HCT116 (cell line): ENCODE measurements at regions not wholly inside any gene's neighbourhood (a gene's known extent, or its start where the extent isn't known, plus 50 kb on each side); places are given as distances from the start of the nearest gene placed in this dataset.

ENCODE experiments used
- ATAC-seq: fragments of 200-7000 bp; cut with Tn5 transposase; 2 replicates; pipeline ENCODE4 v1.9.1; 2020; ENCODE audit warnings: mild to moderate bottlenecking, moderate library complexity
- BruUV-seq: library from RNA; stranded (reverse); fragments of 400-500 nt; replicated peaks from 2 replicates; lab custom pipeline; 2021; lab: Mats Ljungman, UMichigan
- CTCF ChIA-PET: fragments of 300-600 bp; sonication (Branson Sonifier 250); formaldehyde crosslinking; loops from one replicate; lab custom pipeline; 2021; ENCODE audit warnings: antibody characterized with exemption; lab: Charles Lee
- POLR2A ChIA-PET: fragments of 300-600, 350-600 bp; sonication (Branson Sonifier 250); formaldehyde crosslinking; loops from one replicate; lab custom pipeline; 2021; ENCODE audit warnings: antibody characterized with exemption; lab: Charles Lee
- RAD21 ChIA-PET, 2 experiments: fragments of 300-600 bp; sonication (Branson Sonifier 250); formaldehyde crosslinking; loops; one replicate each; lab custom pipeline; 2023; ENCODE audit warnings: low total read pairs in 2 of 2; ENCODE audit not compliant: uncharacterized antibody in 2 of 2, unreplicated experiment in 2 of 2, low non-redundant PET in 1 of 2; lab: Charles Lee
- DNase-seq: peaks from one replicate; pipeline ENCODE4 v3.0.0-alpha.2; 2010; ENCODE audit warnings: low read depth, low spot score
- H2AFZ ChIP-seq: fragments of 200-600 bp; shearing (Covaris generic), sonication (generic); 2 replicates; pipeline ENCODE4 v1.6.1; 2017; ENCODE audit warnings: low read depth, mixed run types, mixed read lengths, antibody characterized with exemption, low read length; ENCODE audit not compliant: poor library complexity, severe bottlenecking
- H3K27ac ChIP-seq: 2 replicates; pipeline ENCODE4 v1.5.1; 2012; ENCODE audit warnings: low read depth, low read length
- H3K27me3 ChIP-seq: fragments of 200-600 bp; sonication (generic); 2 replicates; pipeline ENCODE4 v1.6.1; 2016; ENCODE audit warnings: mixed run types, low read length, mixed read lengths; ENCODE audit not compliant: insufficient read depth
- H3K36me3 ChIP-seq, 2 experiments: fragments of 200-500 bp in 1 of 2; fragments of 200-600 bp in 1 of 2; sonication (Bioruptor generic) in 1 of 2; sonication (generic) in 1 of 2; 2 replicates each; pipeline versions ENCODE4 v1.5.1 to v1.6.1; 2014 to 2016; ENCODE audit warnings: low read length in 2 of 2, inconsistent platforms in 1 of 2, mixed read lengths in 1 of 2, mixed run types in 1 of 2; ENCODE audit not compliant: insufficient read depth in 2 of 2, control insufficient read depth in 1 of 2
- H3K4me1 ChIP-seq, 2 experiments: fragments of 200-600 bp in 1 of 2; sonication (generic) in 1 of 2; 2 replicates each; pipeline versions ENCODE4 v1.5.1 to v1.6.1; 2012 to 2017; ENCODE audit warnings: low read length in 2 of 2, inconsistent platforms in 1 of 2, mild to moderate bottlenecking in 1 of 2, mixed read lengths in 1 of 2, mixed run types in 1 of 2, moderate library complexity in 1 of 2; ENCODE audit not compliant: insufficient read depth in 2 of 2, control insufficient read depth in 1 of 2
- H3K4me2 ChIP-seq: fragments of 200-600 bp; sonication (generic); 2 replicates; pipeline ENCODE4 v1.6.1; 2017; ENCODE audit warnings: mixed run types, low read length, mixed read lengths
- H3K4me3 ChIP-seq, 2 experiments: fragments of 200-600 bp in 1 of 2; sonication (generic) in 1 of 2; replicated peaks in 1 of 2; 2 replicates each; pipeline ENCODE4 v1.5.1; 2011 to 2016; ENCODE audit warnings: low read length in 2 of 2, control low read depth in 1 of 2, low read depth in 1 of 2, mild to moderate bottlenecking in 1 of 2, mixed read lengths in 1 of 2, mixed run types in 1 of 2
- H3K79me2 ChIP-seq: fragments of 200-600 bp; sonication (generic); 2 replicates; pipeline ENCODE4 v1.6.1; 2017; ENCODE audit warnings: mild to moderate bottlenecking, mixed run types, low read length, moderate library complexity, mixed read lengths; ENCODE audit not compliant: insufficient read depth
- H3K9ac ChIP-seq: fragments of 200-600 bp; sonication (generic); 2 replicates; pipeline ENCODE4 v1.6.1; 2016; ENCODE audit warnings: low read length, mixed read lengths
- H3K9me2 ChIP-seq: fragments of 200-600 bp; sonication (generic), shearing (Covaris generic); 2 replicates; pipeline ENCODE4 v1.6.1; 2017; ENCODE audit warnings: mixed run types, mild to moderate bottlenecking, moderate library complexity; ENCODE audit not compliant: insufficient read depth
- H3K9me3 ChIP-seq, 2 experiments: fragments of 200-500 bp in 1 of 2; fragments of 200-600 bp in 1 of 2; sonication (Bioruptor generic) in 1 of 2; sonication (generic) in 1 of 2; 2 replicates each; pipeline ENCODE4 v1.6.1; 2014 to 2017; ENCODE audit warnings: low read length in 2 of 2, mixed read lengths in 2 of 2, inconsistent platforms in 1 of 2, low read depth in 1 of 2, mild to moderate bottlenecking in 1 of 2, mixed run types in 1 of 2, moderate library complexity in 1 of 2; ENCODE audit not compliant: control insufficient read depth in 1 of 2, insufficient read depth in 1 of 2
- H4K20me1 ChIP-seq: fragments of 200-600 bp; sonication (generic), shearing (Covaris generic); 2 replicates; pipeline ENCODE4 v1.6.1; 2017; ENCODE audit warnings: mixed run types, mild to moderate bottlenecking, moderate library complexity; ENCODE audit not compliant: insufficient read depth
- CEBPB ChIP-seq: IDR thresholded peaks from 2 replicates; pipeline ENCODE4 v1.6.1; 2012; ENCODE audit warnings: low read depth
- ELF1 ChIP-seq: IDR thresholded peaks from 2 replicates; pipeline ENCODE4 v1.6.1; 2012; ENCODE audit warnings: low read depth, borderline replicate concordance
- EZH2phosphoT487 ChIP-seq: fragments of 200-600 bp; IDR thresholded peaks from 2 replicates; pipeline ENCODE4 v1.6.1; 2018; ENCODE audit warnings: antibody characterized with exemption, borderline replicate concordance
- FOSL1 ChIP-seq: IDR thresholded peaks from 2 replicates; pipeline ENCODE4 v1.6.1; 2012; ENCODE audit warnings: low read depth
- POLR2A ChIP-seq: IDR thresholded peaks from 2 replicates; pipeline ENCODE4 v1.7.0; 2011; ENCODE audit warnings: borderline replicate concordance; ENCODE audit not compliant: insufficient read depth, insufficient read length; ENCODE audit errors: extremely low read depth
- POLR2AphosphoS5 ChIP-seq: IDR thresholded peaks from 2 replicates; pipeline ENCODE4 v1.6.1; 2011; ENCODE audit warnings: mild to moderate bottlenecking, low read depth, low read length, moderate library complexity
- RAD21 ChIP-seq: IDR thresholded peaks from 2 replicates; pipeline ENCODE4 v1.6.1; 2012; ENCODE audit warnings: low read depth, mild to moderate bottlenecking
- SIN3A ChIP-seq: IDR thresholded peaks from 2 replicates; pipeline ENCODE4 v1.6.1; 2012; ENCODE audit warnings: low read depth
- SP1 ChIP-seq: IDR thresholded peaks from 2 replicates; pipeline ENCODE4 v1.6.1; 2012; ENCODE audit warnings: low read depth
- SRF ChIP-seq: IDR thresholded peaks from 2 replicates; pipeline ENCODE4 v1.6.1; 2012; ENCODE audit warnings: low read depth
- YY1 ChIP-seq: IDR thresholded peaks from 2 replicates; pipeline ENCODE4 v1.6.1; 2011; ENCODE audit warnings: low read length, low read depth, moderate library complexity, mild to moderate bottlenecking; ENCODE audit not compliant: insufficient replicate concordance; ENCODE audit errors: extremely low read depth
- ZFX ChIP-seq: fragments of 450-650 bp; IDR thresholded peaks from 2 replicates; pipeline ENCODE4 v1.6.1; 2017
- ZNF274 ChIP-seq: fragments of 200-500 bp; sonication (Bioruptor generic); IDR thresholded peaks from 2 replicates; pipeline ENCODE4 v1.6.1; 2014; ENCODE audit warnings: mild to moderate bottlenecking, low read depth, low read length, inconsistent platforms
- intact Hi-C: fragments of 100-400 bp; cut with micrococcal nuclease; formaldehyde crosslinking; loops from 2 replicates; pipeline ENCODE4 v1.10.0; 2022
- TF ChIP-seq, protein P1 (sequence below), 3 experiments: fragments of 200-600 bp in 1 of 3; sonication (generic) in 1 of 3; IDR thresholded peaks in 2 of 3; conservative IDR thresholded peaks in 1 of 3; 2 replicates each; pipeline ENCODE4 v1.5.1; 2012 to 2017; ENCODE audit warnings: low read depth in 2 of 3, low read length in 2 of 3, antibody characterized with exemption in 1 of 3, borderline replicate concordance in 1 of 3, control low read depth in 1 of 3, mild to moderate bottlenecking in 1 of 3, mixed read lengths in 1 of 3, mixed run types in 1 of 3, moderate library complexity in 1 of 3; ENCODE audit not compliant: insufficient read depth in 1 of 3
- TF ChIP-seq, protein P2 (sequence below): IDR thresholded peaks from 2 replicates; pipeline ENCODE4 v1.6.1; 2012
- TF ChIP-seq, protein P3 (sequence below): IDR thresholded peaks from 2 replicates; pipeline ENCODE4 v1.6.1; 2011; ENCODE audit warnings: mild to moderate bottlenecking, low read length, moderate library complexity; ENCODE audit not compliant: insufficient replicate concordance; ENCODE audit errors: extremely low read depth
- TF ChIP-seq, protein P4 (sequence below): IDR thresholded peaks from 2 replicates; pipeline ENCODE4 v1.6.1; 2012; ENCODE audit warnings: low read depth

DNA sequence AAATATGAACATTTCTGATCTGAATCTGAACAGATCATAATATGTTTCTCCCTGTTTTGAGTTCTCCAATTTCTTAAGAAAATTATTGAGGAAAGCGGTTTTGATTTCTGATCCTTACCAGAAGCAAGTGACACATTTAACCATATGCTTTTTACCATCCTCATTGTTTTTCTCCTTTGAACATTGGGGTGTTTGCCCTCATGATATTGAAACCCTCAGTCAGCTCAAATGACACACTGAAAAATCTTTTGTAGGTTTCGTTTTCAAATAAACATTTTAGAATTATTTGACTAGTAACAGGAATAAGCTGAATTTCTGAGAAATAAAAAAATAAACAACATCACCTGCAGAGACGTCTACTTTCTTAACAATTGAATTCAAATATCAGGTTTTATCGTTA lies 252.1 kb downstream of the DOK5 start:
- Histone ChIP-seq H3K4me2 (no peak overlapping the region), H4K20me1 (no peaks in the 10 kb centered on the region), H3K36me3 (no peaks in the 10 kb centered on the region), H3K27ac (no peak overlapping the region), H3K27me3 (no peaks in the 10 kb centered on the region), H3K9me2 (no peaks in the 10 kb centered on the region), H3K9ac (no peak overlapping the region), H3K4me3 (no peak overlapping the region), H3K79me2 (no peaks in the 10 kb centered on the region), H3K4me1 (no peaks in the 10 kb centered on the region), H3K9me3 (no peaks in the 10 kb centered on the region), H2AFZ (no peak overlapping the region)
- RAD21 ChIA-PET: no interaction called here
- TF ChIP-seq ZFX (no peak), CEBPB (no peak), SRF (no peak), SP1 (no peak), POLR2A (no peak), EZH2phosphoT487 (no peak), RAD21 (no peak), ELF1 (no peak), FOSL1 (no peak), SIN3A (no peak), POLR2AphosphoS5 (no peak), YY1 (no peak), ZNF274 (no peak)
- TF ChIP-seq, protein P1, sequence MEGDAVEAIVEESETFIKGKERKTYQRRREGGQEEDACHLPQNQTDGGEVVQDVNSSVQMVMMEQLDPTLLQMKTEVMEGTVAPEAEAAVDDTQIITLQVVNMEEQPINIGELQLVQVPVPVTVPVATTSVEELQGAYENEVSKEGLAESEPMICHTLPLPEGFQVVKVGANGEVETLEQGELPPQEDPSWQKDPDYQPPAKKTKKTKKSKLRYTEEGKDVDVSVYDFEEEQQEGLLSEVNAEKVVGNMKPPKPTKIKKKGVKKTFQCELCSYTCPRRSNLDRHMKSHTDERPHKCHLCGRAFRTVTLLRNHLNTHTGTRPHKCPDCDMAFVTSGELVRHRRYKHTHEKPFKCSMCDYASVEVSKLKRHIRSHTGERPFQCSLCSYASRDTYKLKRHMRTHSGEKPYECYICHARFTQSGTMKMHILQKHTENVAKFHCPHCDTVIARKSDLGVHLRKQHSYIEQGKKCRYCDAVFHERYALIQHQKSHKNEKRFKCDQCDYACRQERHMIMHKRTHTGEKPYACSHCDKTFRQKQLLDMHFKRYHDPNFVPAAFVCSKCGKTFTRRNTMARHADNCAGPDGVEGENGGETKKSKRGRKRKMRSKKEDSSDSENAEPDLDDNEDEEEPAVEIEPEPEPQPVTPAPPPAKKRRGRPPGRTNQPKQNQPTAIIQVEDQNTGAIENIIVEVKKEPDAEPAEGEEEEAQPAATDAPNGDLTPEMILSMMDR (IDR thresholded peaks at IDR 0.05 in 2 of 3, conservative IDR thresholded peaks at IDR 0.05 in 1 of 3; ENCODE audit: borderline replicate concordance in 1 of 3, insufficient read depth in 1 of 3, low read depth in 2 of 3, low read length in 2 of 3): no peak
- TF ChIP-seq, protein P2, sequence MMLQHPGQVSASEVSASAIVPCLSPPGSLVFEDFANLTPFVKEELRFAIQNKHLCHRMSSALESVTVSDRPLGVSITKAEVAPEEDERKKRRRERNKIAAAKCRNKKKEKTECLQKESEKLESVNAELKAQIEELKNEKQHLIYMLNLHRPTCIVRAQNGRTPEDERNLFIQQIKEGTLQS: no peak
- TF ChIP-seq, protein P3, sequence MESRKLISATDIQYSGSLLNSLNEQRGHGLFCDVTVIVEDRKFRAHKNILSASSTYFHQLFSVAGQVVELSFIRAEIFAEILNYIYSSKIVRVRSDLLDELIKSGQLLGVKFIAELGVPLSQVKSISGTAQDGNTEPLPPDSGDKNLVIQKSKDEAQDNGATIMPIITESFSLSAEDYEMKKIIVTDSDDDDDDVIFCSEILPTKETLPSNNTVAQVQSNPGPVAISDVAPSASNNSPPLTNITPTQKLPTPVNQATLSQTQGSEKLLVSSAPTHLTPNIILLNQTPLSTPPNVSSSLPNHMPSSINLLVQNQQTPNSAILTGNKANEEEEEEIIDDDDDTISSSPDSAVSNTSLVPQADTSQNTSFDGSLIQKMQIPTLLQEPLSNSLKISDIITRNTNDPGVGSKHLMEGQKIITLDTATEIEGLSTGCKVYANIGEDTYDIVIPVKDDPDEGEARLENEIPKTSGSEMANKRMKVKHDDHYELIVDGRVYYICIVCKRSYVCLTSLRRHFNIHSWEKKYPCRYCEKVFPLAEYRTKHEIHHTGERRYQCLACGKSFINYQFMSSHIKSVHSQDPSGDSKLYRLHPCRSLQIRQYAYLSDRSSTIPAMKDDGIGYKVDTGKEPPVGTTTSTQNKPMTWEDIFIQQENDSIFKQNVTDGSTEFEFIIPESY: no peak
- TF ChIP-seq, protein P4, sequence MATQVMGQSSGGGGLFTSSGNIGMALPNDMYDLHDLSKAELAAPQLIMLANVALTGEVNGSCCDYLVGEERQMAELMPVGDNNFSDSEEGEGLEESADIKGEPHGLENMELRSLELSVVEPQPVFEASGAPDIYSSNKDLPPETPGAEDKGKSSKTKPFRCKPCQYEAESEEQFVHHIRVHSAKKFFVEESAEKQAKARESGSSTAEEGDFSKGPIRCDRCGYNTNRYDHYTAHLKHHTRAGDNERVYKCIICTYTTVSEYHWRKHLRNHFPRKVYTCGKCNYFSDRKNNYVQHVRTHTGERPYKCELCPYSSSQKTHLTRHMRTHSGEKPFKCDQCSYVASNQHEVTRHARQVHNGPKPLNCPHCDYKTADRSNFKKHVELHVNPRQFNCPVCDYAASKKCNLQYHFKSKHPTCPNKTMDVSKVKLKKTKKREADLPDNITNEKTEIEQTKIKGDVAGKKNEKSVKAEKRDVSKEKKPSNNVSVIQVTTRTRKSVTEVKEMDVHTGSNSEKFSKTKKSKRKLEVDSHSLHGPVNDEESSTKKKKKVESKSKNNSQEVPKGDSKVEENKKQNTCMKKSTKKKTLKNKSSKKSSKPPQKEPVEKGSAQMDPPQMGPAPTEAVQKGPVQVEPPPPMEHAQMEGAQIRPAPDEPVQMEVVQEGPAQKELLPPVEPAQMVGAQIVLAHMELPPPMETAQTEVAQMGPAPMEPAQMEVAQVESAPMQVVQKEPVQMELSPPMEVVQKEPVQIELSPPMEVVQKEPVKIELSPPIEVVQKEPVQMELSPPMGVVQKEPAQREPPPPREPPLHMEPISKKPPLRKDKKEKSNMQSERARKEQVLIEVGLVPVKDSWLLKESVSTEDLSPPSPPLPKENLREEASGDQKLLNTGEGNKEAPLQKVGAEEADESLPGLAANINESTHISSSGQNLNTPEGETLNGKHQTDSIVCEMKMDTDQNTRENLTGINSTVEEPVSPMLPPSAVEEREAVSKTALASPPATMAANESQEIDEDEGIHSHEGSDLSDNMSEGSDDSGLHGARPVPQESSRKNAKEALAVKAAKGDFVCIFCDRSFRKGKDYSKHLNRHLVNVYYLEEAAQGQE: no peak
- ATAC-seq (no peak), DNase-seq (no peak)
- POLR2A ChIA-PET: no interaction called here
- intact Hi-C loops: no loop called here
- CTCF ChIA-PET: interaction anchor here (2.1 kb wide), 1 partner anchor 46 kb away, joined by 4 read pairs; no protein-coding TSS in a partner anchor
- no TSS peak for BruUV-seq
